Coronary artery (tissue), 2 donors: ENCODE measurements at regions not wholly inside any gene's neighbourhood (a gene's known extent, or its start where the extent isn't known, plus 50 kb on each side); places are given as distances from the start of the nearest gene placed in this dataset.
"Not testable (repeated sequence)": the region's sequence is repeated elsewhere in the genome, so short reads cannot be mapped to it uniquely, and the experiment has no call there.

Experiments used
- DNase-seq: peaks from one replicate; pipeline ENCODE4 v3.0.0-alpha.2; 2017; ENCODE audit warnings: low spot score
- H3K27ac ChIP-seq, 2 donors: fragments of 200-600 bp; sonication (generic); one replicate each; pipeline ENCODE4 v1.5.1; 2016 to 2019
- H3K4me3 ChIP-seq: fragments of 200-600 bp; sonication (generic); 2 replicates; pipeline ENCODE4 v1.5.1; 2016; ENCODE audit warnings: mild to moderate bottlenecking, moderate library complexity
- CTCF ChIP-seq: fragments of 200-600 bp; sonication (generic); IDR thresholded peaks from one replicate; pipeline ENCODE4 v1.5.1; 2019; ENCODE audit warnings: antibody characterized with exemption

GRCh38 chr9:102405218-102405867 is 589.8 kb upstream of the CYLC2 start:
- Histone ChIP-seq H3K4me3 (no peak overlapping the region), H3K27ac (no peak overlapping the region)
- no peak for TF ChIP-seq CTCF
- no peak for DNase-seq

- no peak for TF ChIP-seq CTCF
- no peak overlapping the region for H3K27ac ChIP-seq
- H3K4me3 ChIP-seq: no peak overlapping the region
- no peak for DNase-seq
Observed at GRCh38 chr9:102403514-102403913, 591.6 kb upstream of the CYLC2 start.

DNA sequence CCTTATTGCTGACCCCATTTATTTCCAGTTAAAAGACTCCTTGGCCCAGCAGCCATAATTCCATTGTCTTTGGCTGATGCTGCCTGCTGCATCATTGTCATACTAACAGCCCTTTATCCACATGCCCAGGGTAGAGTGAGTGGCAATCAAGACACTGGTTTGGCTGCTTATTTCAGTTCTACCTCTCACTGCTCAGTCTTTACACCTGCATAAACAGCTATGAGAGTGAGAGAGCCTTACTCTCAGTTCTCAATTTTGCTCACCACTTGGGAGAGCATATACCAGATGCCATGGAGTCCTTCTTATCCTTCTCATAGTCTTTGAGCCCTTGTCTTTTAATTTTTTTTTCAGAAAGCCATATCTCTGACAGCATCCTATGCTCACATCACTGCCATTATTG is 596.9 kb upstream of the CYLC2 start:
- no peak for TF ChIP-seq CTCF

DNA sequence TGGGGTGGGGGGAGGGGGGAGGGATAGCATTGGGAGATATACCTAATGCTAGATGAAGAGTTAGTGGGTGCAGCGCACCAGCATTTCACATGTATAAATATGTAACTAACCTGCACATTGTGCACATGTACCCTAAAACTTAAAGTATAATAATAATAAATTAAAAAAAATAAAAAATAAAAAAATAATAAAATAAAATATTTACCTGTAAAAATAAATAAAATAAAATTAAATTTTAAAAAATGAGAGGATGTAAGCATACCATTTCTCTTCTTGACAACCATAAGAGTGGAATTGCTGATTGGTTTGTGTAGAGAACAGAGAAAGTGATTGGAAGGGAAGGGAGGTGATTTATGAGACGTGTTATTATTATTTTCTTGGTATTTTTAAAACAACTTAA is 609.5 kb upstream of the CYLC2 start:
- not testable (repeated sequence) for H3K27ac ChIP-seq, DNase-seq, H3K4me3 ChIP-seq

More for the DNA sequence above, 596.9 kb upstream of the CYLC2 start:
- Histone ChIP-seq H3K4me3 (no peak overlapping the region), H3K27ac (no peak overlapping the region)
- no peak for DNase-seq

DNA sequence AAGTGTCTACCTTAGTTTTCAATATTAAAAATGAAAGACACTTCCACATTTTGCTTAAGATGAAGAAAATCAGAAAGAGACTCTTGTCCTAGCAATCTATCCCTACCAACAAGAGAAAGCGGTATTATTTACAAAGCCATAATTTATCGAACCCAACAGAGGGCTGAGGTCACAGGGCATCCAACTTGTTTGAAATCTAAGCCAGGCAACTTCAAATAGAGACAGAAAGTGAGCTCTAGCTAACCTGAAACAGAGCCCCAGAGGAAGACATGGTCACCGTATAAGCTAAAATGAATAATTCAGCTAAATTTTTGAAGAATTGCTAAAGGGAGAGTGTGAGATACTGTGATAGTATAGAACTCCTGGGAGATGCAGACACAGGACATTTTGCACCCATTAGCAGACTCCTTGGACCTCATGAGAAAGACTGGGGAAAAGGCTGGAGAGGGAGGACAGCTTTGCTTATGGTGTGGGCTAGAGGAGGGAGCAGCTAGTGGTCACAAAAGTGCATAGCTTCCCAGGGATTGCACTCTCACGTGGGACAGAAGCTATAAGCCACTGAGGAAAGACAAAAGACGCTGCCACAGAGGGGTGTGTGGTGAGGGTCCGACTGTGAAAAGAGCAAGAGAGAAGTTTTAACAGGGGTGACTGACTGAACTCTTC is 624.2 kb upstream of the GRIN3A start:
- Histone ChIP-seq H3K4me3 (no peak overlapping the region), H3K27ac (no peak overlapping the region)
- no peak for TF ChIP-seq CTCF
- no peak for DNase-seq

- H3K4me3 ChIP-seq: no peak overlapping the region
- H3K27ac ChIP-seq: no peak overlapping the region
- no peak for TF ChIP-seq CTCF
- no peak for DNase-seq
Observed at GRCh38 chr9:102360846-102361245, 622.4 kb upstream of the GRIN3A start.

GRCh38 chr9:102355982-102356381 is 617.5 kb upstream of the GRIN3A start:
- Histone ChIP-seq H3K27ac (no peak overlapping the region), H3K4me3 (no peak overlapping the region)
- no peak for TF ChIP-seq CTCF
- DNase-seq: no peak
